Heart left ventricle (tissue), 16 donors: ENCODE measurements at regions not wholly inside any gene's neighbourhood (a gene's known extent, or its start where the extent isn't known, plus 50 kb on each side); places are given as distances from the start of the nearest gene placed in this dataset.

Experiments
- ATAC-seq, 4 donors: fragments of 200-7000 bp; cut with Tn5 transposase; one replicate each; pipeline ENCODE4 v1.9.1; 2020 to 2022; ENCODE audit warnings: moderate library complexity in 4 of 4, mild to moderate bottlenecking in 3 of 4, moderate number of reproducible peaks in 1 of 4
- DNase-seq, 5 donors: peaks; one replicate each; pipeline ENCODE4 v3.0.0-alpha.2; 2020
- H3K27ac ChIP-seq, 12 donors: fragments of 200-600 bp; sonication (generic) in 4 of 12; one replicate each; pipeline versions ENCODE4 v1.5.0 to v1.8.0; 2016 to 2022; ENCODE audit warnings: mild to moderate bottlenecking in 2 of 12
- H3K27me3 ChIP-seq, 9 donors: fragments of 200-600 bp; sonication (generic) in 2 of 9; one replicate each; pipeline versions ENCODE4 v1.5.1 to v1.8.0; 2016 to 2022; ENCODE audit warnings: mild to moderate bottlenecking in 3 of 9
- H3K36me3 ChIP-seq, 9 donors: fragments of 200-600 bp; sonication (generic) in 2 of 9; one replicate each; pipeline versions ENCODE4 v1.5.0 to v1.8.0; 2018 to 2022; ENCODE audit warnings: mild to moderate bottlenecking in 2 of 9
- H3K4me1 ChIP-seq, 12 donors: fragments of 200-600 bp; sonication (generic) in 4 of 12; one replicate each; pipeline versions ENCODE4 v1.5.0 to v1.8.0; 2016 to 2022; ENCODE audit warnings: mild to moderate bottlenecking in 3 of 12
- H3K4me3 ChIP-seq, 12 donors: fragments of 200-600 bp; sonication (generic) in 4 of 12; one replicate each; pipeline versions ENCODE4 v1.5.0 to v1.8.0; 2017 to 2022; ENCODE audit warnings: mild to moderate bottlenecking in 9 of 12, moderate library complexity in 4 of 12
- H3K9me3 ChIP-seq, 12 donors: fragments of 200-600 bp; sonication (generic) in 4 of 12; one replicate each; pipeline versions ENCODE4 v1.5.0 to v1.8.0; 2016 to 2022; ENCODE audit warnings: mild to moderate bottlenecking in 1 of 12
- POLR2A ChIP-seq, 2 donors: fragments of 450-650 bp; IDR thresholded peaks; one replicate each; pipeline ENCODE4 v1.6.1; 2017; ENCODE audit warnings: antibody characterized with exemption in 2 of 2, mild to moderate bottlenecking in 2 of 2, moderate library complexity in 2 of 2
- whole genome bisulfite sequencing, 4 donors: extraction: QIAGEN DNeasy Blood & Tissue Kit in 2 of 4; methylation state at CpG; one replicate each; pipeline versions ENCODE4 v1.1.5 to v1.1.7; 2013 to 2018; 5-methylcytosine and 5-hydroxymethylcytosine counted together
- intact Hi-C, 10 donors: fragments of 100-400 bp; cut with DNase I; formaldehyde crosslinking; loops; one replicate each; pipeline versions ENCODE4 v1.11.1 to v1.14.2; 2022
- TF ChIP-seq, protein P1 (sequence below), 12 donors: fragments of 200-600 bp; sonication (generic) in 4 of 12; IDR thresholded peaks; one replicate each; pipeline versions ENCODE4 v1.5.0 to v1.8.0; 2018 to 2022; ENCODE audit warnings: antibody characterized with exemption in 12 of 12, mild to moderate bottlenecking in 5 of 12
- donor health status: ischemic (EF 13 %, LVEDD 7.1; RV severe dilation, severe dysfunction).
- donor health status: healthy with polysubstance abuse.
- donor health status: DM: no; HTN: yes; CAD: no.
- donor health status: DM: no; HTN: no; CAD: no.
- donor health status: ischemic (EF 25% LVEDD 6.9; RV normal size, moderate dysfunction).
- donor health status: ischemic (EF 25% LVEDD 5.7; RV mildly dilated, moderate dysfunction).
- donor health status: healthy.
- donor health status: DM: yes; HTN: yes; CAD: no.
- donor health status: ischemic (EF 35%, LVEDD 5.7; RV mildly dilated, moderate dysfunction).
- donor health status: nonischemic (EF 11% LVEDD 7.7; RV severe dilation, severe dysfunction).
- donor health status: DM: yes; HTN: yes; CAD: no.
- donor health status: PGD.
- donor health status: ischemic (EF 29% LVEDD 5.4; RV normal size, mild dysfunction).
- donor health status: nonischemic (EF 23%, LVEDD 6.1; RV moderate dilation, normal function).

DNA sequence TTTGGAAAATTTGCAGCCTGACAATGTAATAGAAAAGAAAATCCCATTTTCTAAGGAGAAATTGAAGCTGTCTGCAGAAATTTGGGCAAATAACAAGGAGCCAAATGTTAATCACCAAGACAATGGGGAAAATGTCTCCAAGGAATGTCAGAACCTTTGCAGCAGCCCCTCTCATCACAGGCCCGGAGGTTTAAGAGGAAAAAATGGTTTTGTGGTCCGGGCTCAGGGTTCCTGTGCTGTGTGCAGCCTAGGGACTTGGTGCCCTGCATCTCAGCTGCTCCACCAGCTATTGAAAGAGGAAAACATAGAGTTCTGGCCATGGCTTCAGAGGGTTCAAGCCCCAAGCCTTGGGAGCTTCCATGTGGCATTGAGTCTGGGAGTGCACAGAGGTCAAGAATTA is 298.9 kb downstream of the ATXN7L3B start:
- no peak for TF ChIP-seq POLR2A (IDR thresholded peaks at IDR 0.05)
- TF ChIP-seq, protein P1, sequence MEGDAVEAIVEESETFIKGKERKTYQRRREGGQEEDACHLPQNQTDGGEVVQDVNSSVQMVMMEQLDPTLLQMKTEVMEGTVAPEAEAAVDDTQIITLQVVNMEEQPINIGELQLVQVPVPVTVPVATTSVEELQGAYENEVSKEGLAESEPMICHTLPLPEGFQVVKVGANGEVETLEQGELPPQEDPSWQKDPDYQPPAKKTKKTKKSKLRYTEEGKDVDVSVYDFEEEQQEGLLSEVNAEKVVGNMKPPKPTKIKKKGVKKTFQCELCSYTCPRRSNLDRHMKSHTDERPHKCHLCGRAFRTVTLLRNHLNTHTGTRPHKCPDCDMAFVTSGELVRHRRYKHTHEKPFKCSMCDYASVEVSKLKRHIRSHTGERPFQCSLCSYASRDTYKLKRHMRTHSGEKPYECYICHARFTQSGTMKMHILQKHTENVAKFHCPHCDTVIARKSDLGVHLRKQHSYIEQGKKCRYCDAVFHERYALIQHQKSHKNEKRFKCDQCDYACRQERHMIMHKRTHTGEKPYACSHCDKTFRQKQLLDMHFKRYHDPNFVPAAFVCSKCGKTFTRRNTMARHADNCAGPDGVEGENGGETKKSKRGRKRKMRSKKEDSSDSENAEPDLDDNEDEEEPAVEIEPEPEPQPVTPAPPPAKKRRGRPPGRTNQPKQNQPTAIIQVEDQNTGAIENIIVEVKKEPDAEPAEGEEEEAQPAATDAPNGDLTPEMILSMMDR (IDR thresholded peaks at IDR 0.05) = no peak

DNA sequence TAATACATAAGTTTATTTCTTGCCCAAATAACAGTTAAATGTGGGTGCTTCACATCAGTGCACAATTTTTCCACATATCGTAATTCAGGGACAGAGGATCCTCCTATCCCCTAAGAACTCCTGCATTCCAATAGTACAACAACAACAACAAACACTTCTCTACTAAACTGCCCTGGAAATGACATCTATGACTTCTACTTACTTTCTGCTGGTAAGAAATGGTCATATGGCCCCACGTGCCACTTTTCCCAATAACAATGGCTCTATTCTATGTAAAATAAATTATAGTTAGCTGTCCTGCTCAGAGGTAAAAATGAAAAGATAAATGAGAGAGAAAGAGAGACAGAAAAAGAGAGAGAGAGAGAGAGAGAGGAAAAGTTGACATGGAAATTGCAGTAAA is 308.5 kb downstream of the ATXN7L3B start:
- no peaks in the 10 kb centered on the region for H3K27me3 ChIP-seq
- H3K36me3 ChIP-seq = no peaks in the 10 kb centered on the region
- H3K9me3 ChIP-seq = no peaks in the 10 kb centered on the region
- TF ChIP-seq, protein P1 (IDR thresholded peaks at IDR 0.05) = no peak
- TF ChIP-seq POLR2A (IDR thresholded peaks at IDR 0.05) = no peak
- DNase-seq (no peak), ATAC-seq (no peak)
- intact Hi-C loops = no loop called here
- WGBS, 4 donors = 64 to 69% (median 66%) methylated on average over 2 of the region's 2 CpGs
- no peaks in the 10 kb centered on the region for H3K4me1 ChIP-seq
- H3K4me3 ChIP-seq = no peak overlapping the region
- no peak overlapping the region for H3K27ac ChIP-seq

More for the DNA sequence above, 298.9 kb downstream of the ATXN7L3B start:
- Histone ChIP-seq H3K27ac (no peak overlapping the region), H3K4me1 (no peaks in the 10 kb centered on the region), H3K36me3 (no peaks in the 10 kb centered on the region), H3K4me3 (no peak overlapping the region), H3K27me3 (no peaks in the 10 kb centered on the region), H3K9me3 (peaks cover 0 to 12% (median 0%) of the 10 kb centered on the region in 12 donors)
- 29 to 82% (median 45%) methylated on average over 2 of the region's 2 CpGs for WGBS, 4 donors
- intact Hi-C loops = no loop called here
- DNase-seq (no peak), ATAC-seq (no peak)

DNA sequence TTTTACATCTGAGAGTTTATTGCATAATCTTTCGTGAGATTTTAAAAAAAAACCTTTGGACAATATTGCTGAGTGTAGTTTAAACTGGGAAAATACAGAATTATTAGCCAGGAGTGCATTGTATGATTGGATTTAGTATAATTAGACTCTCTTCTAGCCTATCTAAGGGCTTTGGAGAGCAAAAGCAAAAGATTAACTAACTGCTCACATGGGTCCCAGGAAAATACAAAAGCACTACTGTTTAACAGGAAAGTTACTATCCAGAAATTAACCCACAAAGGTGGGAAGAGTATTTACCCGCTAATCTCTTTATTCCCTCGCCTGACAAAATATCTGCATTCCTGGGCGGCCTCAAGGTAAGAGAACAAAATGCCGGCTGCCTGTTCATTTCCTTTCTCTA is 309.5 kb downstream of the ATXN7L3B start:
- no peaks in the 10 kb centered on the region for H3K36me3 ChIP-seq
- H3K4me1 ChIP-seq = no peaks in the 10 kb centered on the region
- H3K27ac ChIP-seq = no peak overlapping the region
- H3K27me3 ChIP-seq = no peaks in the 10 kb centered on the region
- DNase-seq (no peak), ATAC-seq (no peak)
- no peak for TF ChIP-seq POLR2A (IDR thresholded peaks at IDR 0.05)
- TF ChIP-seq, protein P1 (IDR thresholded peaks at IDR 0.05) = no peak
- H3K9me3 ChIP-seq = no peaks in the 10 kb centered on the region
- 65 to 72% (median 69%) methylated on average over 5 of the region's 5 CpGs for WGBS, 4 donors
- intact Hi-C loops = no loop called here
- H3K4me3 ChIP-seq = no peak overlapping the region

DNA sequence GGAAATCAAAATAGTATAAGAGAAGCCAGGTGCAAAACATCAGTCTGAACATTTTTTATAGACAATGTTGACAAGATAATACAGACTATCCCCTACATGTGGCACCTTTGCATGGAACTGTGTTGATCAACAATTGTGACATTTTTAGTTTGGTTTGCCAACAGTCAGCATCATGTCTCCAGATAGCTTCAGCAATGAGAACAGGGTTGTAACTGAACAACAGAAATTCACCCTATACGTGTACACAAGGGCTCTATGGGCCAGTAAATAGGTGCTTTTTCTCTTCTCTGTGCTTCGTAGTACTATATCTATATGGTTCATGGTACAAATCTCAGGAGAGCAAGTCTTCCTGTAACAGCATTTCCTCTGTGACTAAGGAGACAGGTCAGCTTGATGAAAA is 310.4 kb downstream of the ATXN7L3B start:
- H3K27me3 ChIP-seq = no peaks in the 10 kb centered on the region
- no peak overlapping the region for H3K27ac ChIP-seq
- H3K36me3 ChIP-seq = no peaks in the 10 kb centered on the region
- DNase-seq (no peak), ATAC-seq (no peak)
- no peaks in the 10 kb centered on the region for H3K4me1 ChIP-seq
- TF ChIP-seq, protein P1 (IDR thresholded peaks at IDR 0.05) = no peak
- no peak for TF ChIP-seq POLR2A (IDR thresholded peaks at IDR 0.05)
- WGBS, 4 donors = 52 to 65% (median 61%) methylated on average over 2 of the region's 2 CpGs
- intact Hi-C loops = no loop called here
- H3K4me3 ChIP-seq = no peak overlapping the region
- H3K9me3 ChIP-seq = no peaks in the 10 kb centered on the region
